ENCODE measurements at regions not wholly inside any gene's neighbourhood (a gene's known extent, or its start where the extent isn't known, plus 50 kb on each side); places are given as distances from the start of the nearest gene placed in this dataset.
A peak's percentile ranks its signal among the peaks of the same experiment; 100 is the strongest.

GRCh38 chr11:13062115-13062514, 53.0 kb downstream of the RASSF10 start:
- Mint-ChIP-seq H3K27me3 (ENCODE audit: insufficient read depth) (peaks cover 26% of the 10 kb centered on the region), H3K4me1 (ENCODE audit: low read depth) (no peaks in the 10 kb centered on the region), H3K27ac (no peak overlapping the region), H3K4me3 (no peak overlapping the region), H3K9me3 (peaks cover 5% of the 10 kb centered on the region; the same call in 1 of the 2 replicates), H3K36me3 (ENCODE audit: low read depth) (no peaks in the 10 kb centered on the region)
- no peak for TF ChIP-seq CTCF (IDR thresholded peaks at IDR 0.05)
- no peak for DNase-seq

- no peak for DNase-seq
- TF ChIP-seq CTCF (IDR thresholded peaks at IDR 0.05): no peak
- Mint-ChIP-seq H3K27ac (no peak overlapping the region), H3K9me3 (peaks cover 5% of the 10 kb centered on the region; the same call in 1 of the 2 replicates), H3K4me3 (no peak overlapping the region), H3K36me3 (ENCODE audit: low read depth) (no peaks in the 10 kb centered on the region), H3K27me3 (ENCODE audit: insufficient read depth) (peaks cover 40% of the 10 kb centered on the region), H3K4me1 (ENCODE audit: low read depth) (no peaks in the 10 kb centered on the region)
Measured at GRCh38 chr11:13064593-13064992, 55.5 kb downstream of the RASSF10 start.

GRCh38 chr11:13065200-13065787, 56.2 kb downstream of the RASSF10 start:
- H3K4me3 Mint-ChIP-seq: no peak overlapping the region
- no peak for DNase-seq
- H3K4me1 Mint-ChIP-seq (ENCODE audit: low read depth): no peaks in the 10 kb centered on the region
- no peaks in the 10 kb centered on the region for H3K36me3 Mint-ChIP-seq (ENCODE audit: low read depth)
- no peak for TF ChIP-seq CTCF (IDR thresholded peaks at IDR 0.05)
- peaks cover 43% of the 10 kb centered on the region for H3K27me3 Mint-ChIP-seq (ENCODE audit: insufficient read depth)
- H3K27ac Mint-ChIP-seq: no peak overlapping the region
- peaks cover 5% of the 10 kb centered on the region; the same call in 1 of the 2 replicates for H3K9me3 Mint-ChIP-seq

- peaks cover 2% of the 10 kb centered on the region; the same call in 1 of the 2 replicates for H3K4me1 Mint-ChIP-seq (ENCODE audit: low read depth)
- no peak overlapping the region for H3K27ac Mint-ChIP-seq
- H3K9me3 Mint-ChIP-seq: peaks cover 4% of the 10 kb centered on the region; the same call in 1 of the 2 replicates
- no peaks in the 10 kb centered on the region for H3K36me3 Mint-ChIP-seq (ENCODE audit: low read depth)
- TF ChIP-seq CTCF (IDR thresholded peaks at IDR 0.05): no peak
- no peak for DNase-seq
- H3K4me3 Mint-ChIP-seq: no peak overlapping the region
- H3K27me3 Mint-ChIP-seq (ENCODE audit: insufficient read depth): peaks cover 38% of the 10 kb centered on the region
Measured at GRCh38 chr11:13068211-13068610, 59.1 kb downstream of the RASSF10 start.

- DNase-seq: no peak
- peak overlapping the region; percentile 8; the same call in 1 of the 2 replicates for H3K27ac Mint-ChIP-seq
Measured at GRCh38 chr11:13073119-13073981, 64.2 kb downstream of the RASSF10 start.

More at GRCh38 chr11:13073119-13073981, 64.2 kb downstream of the RASSF10 start:
- TF ChIP-seq CTCF (IDR thresholded peaks at IDR 0.05): no peak
- H3K4me3 Mint-ChIP-seq: no peak overlapping the region
- H3K36me3 Mint-ChIP-seq (ENCODE audit: low read depth): no peaks in the 10 kb centered on the region
- H3K27me3 Mint-ChIP-seq (ENCODE audit: insufficient read depth): peaks cover 37% of the 10 kb centered on the region
- no peaks in the 10 kb centered on the region for H3K9me3 Mint-ChIP-seq
- peaks cover 10% of the 10 kb centered on the region; the same call in 1 of the 2 replicates for H3K4me1 Mint-ChIP-seq (ENCODE audit: low read depth)

All from HFFc6 (cell line).